ENCODE measurements at regions not wholly inside any gene's neighbourhood (a gene's known extent, or its start where the extent isn't known, plus 50 kb on each side); places are given as distances from the start of the nearest gene placed in this dataset.
A peak's percentile ranks its signal among the peaks of the same experiment; 100 is the strongest.

DNA sequence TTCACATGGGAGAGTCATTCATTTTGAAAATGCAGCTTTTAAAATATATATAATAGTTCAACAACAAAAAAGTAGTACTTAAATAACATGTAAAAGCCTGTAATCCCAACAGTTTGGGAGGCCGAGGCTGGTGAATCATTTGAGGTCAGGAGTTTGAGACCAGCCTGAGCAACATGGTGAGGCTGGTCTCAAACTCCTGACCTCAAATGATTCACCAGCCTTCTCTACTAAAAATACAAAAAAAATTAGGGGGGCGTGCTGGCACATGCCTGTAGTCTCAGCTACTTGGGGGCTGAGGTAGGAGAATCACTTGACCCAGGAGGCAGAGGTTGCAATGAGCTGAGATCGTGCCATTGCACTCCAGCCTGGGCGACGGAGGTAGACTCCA is 256.3 kb upstream of the RGS6 start:
- DNase-seq (ENCODE audit: low spot score), result no peak
- TF ChIP-seq, protein P1, sequence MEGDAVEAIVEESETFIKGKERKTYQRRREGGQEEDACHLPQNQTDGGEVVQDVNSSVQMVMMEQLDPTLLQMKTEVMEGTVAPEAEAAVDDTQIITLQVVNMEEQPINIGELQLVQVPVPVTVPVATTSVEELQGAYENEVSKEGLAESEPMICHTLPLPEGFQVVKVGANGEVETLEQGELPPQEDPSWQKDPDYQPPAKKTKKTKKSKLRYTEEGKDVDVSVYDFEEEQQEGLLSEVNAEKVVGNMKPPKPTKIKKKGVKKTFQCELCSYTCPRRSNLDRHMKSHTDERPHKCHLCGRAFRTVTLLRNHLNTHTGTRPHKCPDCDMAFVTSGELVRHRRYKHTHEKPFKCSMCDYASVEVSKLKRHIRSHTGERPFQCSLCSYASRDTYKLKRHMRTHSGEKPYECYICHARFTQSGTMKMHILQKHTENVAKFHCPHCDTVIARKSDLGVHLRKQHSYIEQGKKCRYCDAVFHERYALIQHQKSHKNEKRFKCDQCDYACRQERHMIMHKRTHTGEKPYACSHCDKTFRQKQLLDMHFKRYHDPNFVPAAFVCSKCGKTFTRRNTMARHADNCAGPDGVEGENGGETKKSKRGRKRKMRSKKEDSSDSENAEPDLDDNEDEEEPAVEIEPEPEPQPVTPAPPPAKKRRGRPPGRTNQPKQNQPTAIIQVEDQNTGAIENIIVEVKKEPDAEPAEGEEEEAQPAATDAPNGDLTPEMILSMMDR (IDR thresholded peaks at IDR 0.05), result no peak
- no peak overlapping the region for H3K4me3 Mint-ChIP-seq (ENCODE audit: unreplicated experiment)
- H3K36me3 Mint-ChIP-seq (ENCODE audit: low read depth), result peaks cover 49% of the 10 kb centered on the region
- H3K27me3 Mint-ChIP-seq (ENCODE audit: low read depth), result no peaks in the 10 kb centered on the region
- peaks cover 19% of the 10 kb centered on the region for H3K4me1 Mint-ChIP-seq (ENCODE audit: low read depth)
- peaks cover 7% of the 10 kb centered on the region for H3K9me3 Mint-ChIP-seq (ENCODE audit: low read depth)
- peak overlapping the region; percentile 29 for H3K27ac Mint-ChIP-seq (ENCODE audit: unreplicated experiment)

DNA sequence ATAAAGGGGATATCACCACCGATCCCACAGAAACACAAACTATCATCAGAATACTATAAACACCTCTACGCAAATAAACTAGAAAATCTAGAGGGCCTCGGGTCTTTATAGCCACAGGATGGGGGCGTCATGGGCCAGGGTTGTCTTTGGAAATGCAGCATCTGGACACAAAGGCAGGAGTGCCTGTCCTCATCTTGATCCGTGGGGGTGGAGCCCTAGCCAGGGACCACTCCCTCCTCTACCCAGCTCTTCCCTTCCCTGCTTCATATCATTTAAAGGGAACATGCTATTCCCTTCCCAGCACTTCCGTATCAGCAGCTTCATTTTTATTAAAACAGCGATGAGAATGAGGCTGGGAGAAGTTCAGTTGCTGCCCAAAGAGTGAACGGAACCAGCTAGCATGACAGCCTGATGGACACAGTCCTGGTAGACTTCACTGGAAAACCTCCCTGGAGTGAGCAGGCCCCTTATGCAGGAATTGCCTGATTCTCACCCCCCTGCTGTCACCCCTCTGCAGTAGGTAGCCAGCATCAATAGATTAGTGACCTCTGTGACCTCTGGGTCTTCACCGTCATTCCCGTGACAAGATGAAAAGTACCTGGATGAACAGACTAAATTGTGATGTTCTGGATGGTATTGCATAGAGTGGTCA is 251.4 kb upstream of the RGS6 start:
- H3K4me1 Mint-ChIP-seq (ENCODE audit: low read depth), result peaks cover 23% of the 10 kb centered on the region
- no peak overlapping the region for H3K4me3 Mint-ChIP-seq (ENCODE audit: unreplicated experiment)
- H3K36me3 Mint-ChIP-seq (ENCODE audit: low read depth), result peaks cover 33% of the 10 kb centered on the region
- no peak overlapping the region for H3K27ac Mint-ChIP-seq (ENCODE audit: unreplicated experiment)
- no peak for DNase-seq (ENCODE audit: low spot score)
- no peaks in the 10 kb centered on the region for H3K27me3 Mint-ChIP-seq (ENCODE audit: low read depth)
- TF ChIP-seq, protein P1 (IDR thresholded peaks at IDR 0.05), result no peak
- H3K9me3 Mint-ChIP-seq (ENCODE audit: low read depth), result peaks cover 7% of the 10 kb centered on the region

DNA sequence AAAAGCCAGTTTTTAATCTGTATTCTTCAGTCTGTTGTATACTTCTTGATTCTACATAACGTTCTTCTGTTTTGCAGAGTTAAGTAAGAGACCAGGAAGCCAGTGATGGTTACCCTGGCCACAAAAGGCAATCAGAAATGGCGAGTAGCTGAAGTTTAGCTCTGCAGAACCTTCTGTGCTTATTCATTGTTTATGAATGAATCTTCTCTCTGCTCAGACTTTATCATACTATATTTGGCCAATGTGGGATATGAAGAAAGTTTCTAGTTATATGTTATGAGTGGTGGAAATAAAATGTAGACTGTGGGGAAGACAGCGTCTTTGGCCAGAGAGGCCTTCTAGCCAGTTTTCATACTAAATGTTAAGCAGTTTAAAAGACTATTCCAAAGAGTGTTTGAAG is 249.9 kb upstream of the RGS6 start:
- Mint-ChIP-seq H3K4me3 (ENCODE audit: unreplicated experiment) (no peak overlapping the region), H3K9me3 (ENCODE audit: low read depth) (peaks cover 7% of the 10 kb centered on the region), H3K27me3 (ENCODE audit: low read depth) (no peaks in the 10 kb centered on the region), H3K27ac (ENCODE audit: unreplicated experiment) (peak overlapping the region; percentile 49), H3K4me1 (ENCODE audit: low read depth) (peaks cover 36% of the 10 kb centered on the region), H3K36me3 (ENCODE audit: low read depth) (peaks cover 30% of the 10 kb centered on the region)
- TF ChIP-seq, protein P1 (IDR thresholded peaks at IDR 0.05), result no peak
- no peak for DNase-seq (ENCODE audit: low spot score)

DNA sequence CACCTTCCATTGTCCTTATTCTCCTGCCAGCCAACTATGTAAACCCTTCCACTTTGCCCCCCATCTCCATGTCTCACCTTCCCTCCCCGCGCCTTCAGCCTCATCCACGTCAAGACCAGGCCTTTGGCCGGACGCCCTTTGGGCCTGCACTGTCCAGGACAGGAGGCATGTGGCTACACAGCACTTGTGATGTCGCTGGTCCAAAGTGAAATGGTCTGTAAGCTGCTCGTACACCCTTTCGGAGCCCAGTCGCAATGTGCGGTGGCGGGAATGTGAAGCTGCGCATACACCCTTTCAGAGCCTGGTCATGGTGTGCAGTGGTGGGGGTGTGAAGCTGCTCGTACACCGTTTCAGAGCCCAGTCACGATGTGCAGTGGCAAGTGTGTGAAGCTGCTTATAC is 247.9 kb upstream of the RGS6 start:
- no peak overlapping the region for H3K27ac Mint-ChIP-seq (ENCODE audit: unreplicated experiment)
- H3K27me3 Mint-ChIP-seq (ENCODE audit: low read depth), result no peaks in the 10 kb centered on the region
- no peak overlapping the region for H3K4me3 Mint-ChIP-seq (ENCODE audit: unreplicated experiment)
- DNase-seq (ENCODE audit: low spot score), result no peak
- H3K36me3 Mint-ChIP-seq (ENCODE audit: low read depth), result peaks cover 20% of the 10 kb centered on the region
- peaks cover 55% of the 10 kb centered on the region for H3K4me1 Mint-ChIP-seq (ENCODE audit: low read depth)
- no peaks in the 10 kb centered on the region for H3K9me3 Mint-ChIP-seq (ENCODE audit: low read depth)
- TF ChIP-seq, protein P1 (IDR thresholded peaks at IDR 0.05), result no peak

- Mint-ChIP-seq H3K4me1 (ENCODE audit: low read depth) (peaks cover 57% of the 10 kb centered on the region), H3K4me3 (ENCODE audit: unreplicated experiment) (no peak overlapping the region), H3K9me3 (ENCODE audit: low read depth) (no peaks in the 10 kb centered on the region), H3K27me3 (ENCODE audit: low read depth) (no peaks in the 10 kb centered on the region), H3K36me3 (ENCODE audit: low read depth) (peaks cover 22% of the 10 kb centered on the region), H3K27ac (ENCODE audit: unreplicated experiment) (peak overlapping the region; percentile 80)
- DNase-seq (ENCODE audit: low spot score), result no peak
- TF ChIP-seq, protein P1 (IDR thresholded peaks at IDR 0.05), result no peak
Observed at GRCh38 chr14:71686677-71687076, 245.6 kb upstream of the RGS6 start.
